ENCODE measurements at regions not wholly inside any gene's neighbourhood (a gene's known extent, or its start where the extent isn't known, plus 50 kb on each side); places are given as distances from the start of the nearest gene placed in this dataset.

GRCh38 chr22:27556371-27556770, 245.2 kb downstream of the MN1 start:
- no peak for TF ChIP-seq POLR2A (IDR thresholded peaks at IDR 0.05)
- no peak for TF ChIP-seq CTCF (IDR thresholded peaks at IDR 0.05 in 4 of 5, conservative IDR thresholded peaks at IDR 0.05 in 1 of 5)

Data from gastrocnemius medialis (tissue), 4 donors.